Breast epithelium (tissue), 3 donors: ENCODE measurements at regions not wholly inside any gene's neighbourhood (a gene's known extent, or its start where the extent isn't known, plus 50 kb on each side); places are given as distances from the start of the nearest gene placed in this dataset.

Source experiments
- POLR2A ChIP-seq: fragments of 450-650 bp; IDR thresholded peaks from one replicate; pipeline ENCODE4 v1.6.1; 2016; ENCODE audit warnings: antibody characterized with exemption, mild to moderate bottlenecking, moderate library complexity
- TF ChIP-seq, protein P1 (sequence below), 3 donors: fragments of 450-650 bp; IDR thresholded peaks; one replicate each; pipeline ENCODE4 v1.5.1; 2016 to 2017; ENCODE audit warnings: antibody characterized with exemption in 3 of 3, mild to moderate bottlenecking in 3 of 3, moderate library complexity in 3 of 3

DNA sequence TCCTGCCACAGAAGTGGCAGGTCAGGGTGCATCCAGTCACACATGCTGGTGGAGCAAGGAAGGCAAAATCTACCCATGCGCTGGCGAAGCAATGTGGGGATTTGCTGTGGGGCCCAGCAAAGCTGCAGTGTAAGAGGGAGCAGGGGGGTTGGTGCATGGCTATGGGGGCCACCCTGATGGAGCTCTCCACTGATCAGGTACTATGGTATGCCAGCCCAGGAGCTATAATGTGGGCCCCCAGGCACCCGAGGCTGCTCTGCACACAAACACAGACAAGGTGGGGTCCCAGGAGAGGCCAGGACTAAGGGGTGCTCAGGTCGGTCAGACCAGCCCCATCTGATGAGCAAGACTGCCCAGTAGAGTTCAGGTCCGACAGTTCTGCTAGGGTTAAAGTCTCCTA is 213.5 kb downstream of the ZC3H11B start:
- TF ChIP-seq, protein P1, sequence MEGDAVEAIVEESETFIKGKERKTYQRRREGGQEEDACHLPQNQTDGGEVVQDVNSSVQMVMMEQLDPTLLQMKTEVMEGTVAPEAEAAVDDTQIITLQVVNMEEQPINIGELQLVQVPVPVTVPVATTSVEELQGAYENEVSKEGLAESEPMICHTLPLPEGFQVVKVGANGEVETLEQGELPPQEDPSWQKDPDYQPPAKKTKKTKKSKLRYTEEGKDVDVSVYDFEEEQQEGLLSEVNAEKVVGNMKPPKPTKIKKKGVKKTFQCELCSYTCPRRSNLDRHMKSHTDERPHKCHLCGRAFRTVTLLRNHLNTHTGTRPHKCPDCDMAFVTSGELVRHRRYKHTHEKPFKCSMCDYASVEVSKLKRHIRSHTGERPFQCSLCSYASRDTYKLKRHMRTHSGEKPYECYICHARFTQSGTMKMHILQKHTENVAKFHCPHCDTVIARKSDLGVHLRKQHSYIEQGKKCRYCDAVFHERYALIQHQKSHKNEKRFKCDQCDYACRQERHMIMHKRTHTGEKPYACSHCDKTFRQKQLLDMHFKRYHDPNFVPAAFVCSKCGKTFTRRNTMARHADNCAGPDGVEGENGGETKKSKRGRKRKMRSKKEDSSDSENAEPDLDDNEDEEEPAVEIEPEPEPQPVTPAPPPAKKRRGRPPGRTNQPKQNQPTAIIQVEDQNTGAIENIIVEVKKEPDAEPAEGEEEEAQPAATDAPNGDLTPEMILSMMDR (IDR thresholded peaks at IDR 0.05): no peak
- TF ChIP-seq POLR2A: no peak
